ENCODE measurements at regions not wholly inside any gene's neighbourhood (a gene's known extent, or its start where the extent isn't known, plus 50 kb on each side); places are given as distances from the start of the nearest gene placed in this dataset.
"Not testable (repeated sequence)": the region's sequence is repeated elsewhere in the genome, so short reads cannot be mapped to it uniquely, and the experiment has no call there.

- no peak for FAIRE-seq
These were observed 531.6 kb downstream of the PTPRU start for GRCh38 chr1:29767769-29768425.

- FAIRE-seq = no peak
These were observed 530.9 kb downstream of the PTPRU start for GRCh38 chr1:29767088-29767685.

DNA sequence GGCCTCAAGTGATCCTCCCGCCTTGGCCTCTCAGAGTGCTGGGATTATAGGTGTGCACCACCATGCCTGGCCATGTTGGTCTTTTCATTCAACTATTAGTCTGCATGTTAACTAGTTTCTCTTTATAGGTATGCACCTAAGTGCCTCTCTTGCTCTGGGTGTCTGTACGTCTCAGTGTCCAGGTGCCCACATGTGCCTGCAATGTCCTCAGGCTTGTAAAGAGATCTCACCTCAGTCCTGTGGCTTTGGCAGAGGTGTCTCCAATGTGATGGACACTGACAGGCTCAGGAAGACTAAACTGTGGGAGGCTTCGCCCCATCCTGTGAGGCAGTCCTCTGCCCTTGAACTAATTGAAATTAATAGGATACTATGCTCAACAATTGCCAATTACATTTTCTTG, 526.3 kb downstream of the PTPRU start:
- FAIRE-seq = no peak

DNA sequence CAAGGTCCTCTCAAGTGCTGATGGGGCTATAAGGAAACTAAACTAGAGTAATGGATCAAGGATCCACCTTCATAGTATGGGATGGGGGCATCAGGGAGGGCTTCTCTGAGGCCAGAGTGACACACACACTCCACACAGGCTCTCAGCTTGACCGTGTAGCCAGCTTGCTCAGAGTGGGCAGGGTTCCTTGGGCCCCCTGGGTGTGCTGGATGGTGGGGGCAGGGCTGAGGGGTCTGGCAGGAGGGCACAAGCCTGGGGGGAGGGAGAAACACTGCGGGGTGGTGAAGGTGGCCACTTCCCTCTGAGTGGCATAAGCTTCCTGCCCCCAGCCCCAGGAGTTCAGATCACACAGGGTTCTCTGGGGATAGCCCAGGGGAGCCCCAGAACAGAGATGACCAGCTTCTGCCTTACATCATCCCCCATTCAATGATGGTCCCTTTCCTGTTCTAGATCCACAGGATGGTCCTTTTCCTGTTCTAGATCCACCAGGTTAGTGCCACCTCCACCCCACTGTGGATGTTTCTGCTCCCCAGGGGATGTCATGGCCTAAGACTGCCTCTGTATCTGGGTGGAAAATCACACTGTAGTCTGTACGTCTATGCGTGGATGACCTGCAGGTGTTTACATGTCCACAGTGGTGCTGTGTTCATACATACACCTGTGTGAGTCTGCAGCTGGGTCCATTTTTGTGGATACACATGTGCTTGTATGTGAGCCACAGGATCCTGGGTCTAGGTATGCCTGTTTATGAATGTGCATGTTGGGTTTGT, 525.0 kb downstream of the PTPRU start:
- no peak for FAIRE-seq

DNA sequence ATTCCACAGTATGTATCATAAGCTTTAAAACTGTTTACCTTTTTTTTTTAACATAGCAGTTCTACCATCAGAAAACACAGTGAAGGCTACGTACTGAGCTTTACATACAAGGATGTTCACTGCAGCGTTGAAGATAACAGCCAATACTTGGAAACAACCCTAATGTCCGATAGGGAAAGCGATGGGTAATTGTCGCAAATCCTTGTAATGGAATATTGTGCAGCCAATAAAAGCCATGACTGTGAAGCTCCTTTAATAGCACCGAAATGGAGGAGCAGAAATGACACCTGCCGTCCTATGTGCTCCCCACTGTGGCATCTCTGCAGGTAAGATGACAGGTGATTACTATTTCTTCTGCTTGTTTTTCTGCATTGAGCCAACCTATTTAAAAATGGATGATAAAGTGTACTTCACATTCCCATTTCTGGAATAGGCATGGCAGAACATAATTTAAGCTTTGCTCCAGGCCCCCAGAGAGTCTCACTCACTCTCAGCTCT, 523.8 kb downstream of the PTPRU start:
- FAIRE-seq = no peak

- no peak for FAIRE-seq
These were observed 522.6 kb downstream of the PTPRU start for GRCh38 chr1:29758781-29759499.

- FAIRE-seq = no peak
These were observed 521.8 kb downstream of the PTPRU start for GRCh38 chr1:29757866-29758780.

- FAIRE-seq = no peak
These were observed 520.8 kb downstream of the PTPRU start for GRCh38 chr1:29756901-29757725.

DNA sequence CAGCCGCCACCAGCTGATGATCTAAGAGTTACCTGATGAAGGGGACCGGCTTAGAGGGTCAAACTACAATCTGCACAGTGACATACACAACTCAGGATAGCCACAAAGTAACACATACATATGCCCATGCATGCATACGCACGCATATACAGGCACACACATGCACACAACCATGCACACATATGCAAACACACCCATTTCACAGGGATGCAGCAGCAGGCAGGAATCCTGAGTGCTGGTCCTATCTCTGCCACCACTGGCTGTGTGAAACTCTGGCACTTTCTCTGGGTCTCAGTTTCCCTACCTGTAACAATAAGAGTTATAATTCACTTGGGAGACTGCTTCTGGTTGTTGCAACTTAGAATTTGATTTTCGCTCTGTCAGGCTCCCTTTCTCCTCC, 520.2 kb downstream of the PTPRU start:
- FAIRE-seq = no peak

DNA sequence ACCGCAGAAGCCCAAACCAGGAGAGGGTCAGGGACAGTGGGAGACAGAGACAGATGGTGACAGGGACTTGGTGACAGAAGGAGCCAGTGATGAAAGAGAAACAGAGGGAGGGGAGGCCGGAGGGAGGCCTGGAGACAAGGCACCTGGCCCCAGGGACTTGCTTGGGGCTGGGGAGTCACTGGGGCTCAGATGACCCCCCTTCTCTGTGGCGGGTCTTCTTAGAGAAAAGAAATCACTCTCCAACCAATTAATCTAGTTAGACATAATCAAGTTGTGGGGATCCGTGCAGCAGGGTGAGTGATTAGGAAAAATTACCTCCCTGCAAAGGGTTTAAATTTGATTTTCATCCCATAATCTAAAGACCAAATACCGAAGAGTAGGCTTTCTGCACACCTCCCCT, 519.8 kb downstream of the PTPRU start:
- no peak for FAIRE-seq

GRCh38 chr1:29755412-29756015, 519.2 kb downstream of the PTPRU start:
- not testable (repeated sequence) for FAIRE-seq

DNA sequence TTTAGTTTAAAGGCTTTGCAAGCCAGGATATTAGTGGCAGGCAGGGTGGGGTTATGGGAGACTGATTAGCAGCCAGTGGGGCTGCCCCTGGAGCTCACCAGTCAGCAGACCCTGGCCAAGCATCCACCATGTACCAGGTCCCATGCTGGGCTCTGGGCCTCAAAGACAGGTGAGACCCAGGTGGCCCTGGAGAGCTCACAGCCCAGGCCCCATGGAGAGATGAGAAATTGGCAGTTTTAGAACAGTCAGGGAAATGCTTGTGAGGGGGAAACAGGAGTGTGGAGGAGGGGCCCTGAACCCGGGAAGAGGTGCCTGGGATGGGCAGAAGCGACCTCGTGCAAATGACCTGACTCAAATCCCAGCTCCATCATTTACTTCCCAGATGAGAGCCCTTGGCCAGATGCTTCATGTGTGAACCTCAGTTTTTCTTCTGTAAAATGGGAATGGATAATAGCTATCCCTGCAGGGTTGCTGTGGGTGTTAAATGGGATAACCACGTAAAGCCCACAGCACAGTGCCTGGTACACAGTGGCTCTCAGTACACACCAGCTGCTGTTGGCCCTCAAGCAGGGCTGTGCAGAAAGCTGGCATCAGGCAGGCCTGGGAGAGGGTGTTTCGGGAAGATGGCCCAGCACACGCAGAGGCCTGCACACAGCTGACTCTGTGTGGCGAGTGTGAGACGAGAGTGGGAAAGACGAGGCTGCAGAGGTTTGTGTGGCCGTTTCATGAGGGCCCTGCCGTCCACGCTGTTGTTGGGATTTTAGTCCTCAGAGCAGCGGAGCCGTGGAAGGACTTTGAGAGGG, 518.5 kb downstream of the PTPRU start:
- no peak for FAIRE-seq

DNA sequence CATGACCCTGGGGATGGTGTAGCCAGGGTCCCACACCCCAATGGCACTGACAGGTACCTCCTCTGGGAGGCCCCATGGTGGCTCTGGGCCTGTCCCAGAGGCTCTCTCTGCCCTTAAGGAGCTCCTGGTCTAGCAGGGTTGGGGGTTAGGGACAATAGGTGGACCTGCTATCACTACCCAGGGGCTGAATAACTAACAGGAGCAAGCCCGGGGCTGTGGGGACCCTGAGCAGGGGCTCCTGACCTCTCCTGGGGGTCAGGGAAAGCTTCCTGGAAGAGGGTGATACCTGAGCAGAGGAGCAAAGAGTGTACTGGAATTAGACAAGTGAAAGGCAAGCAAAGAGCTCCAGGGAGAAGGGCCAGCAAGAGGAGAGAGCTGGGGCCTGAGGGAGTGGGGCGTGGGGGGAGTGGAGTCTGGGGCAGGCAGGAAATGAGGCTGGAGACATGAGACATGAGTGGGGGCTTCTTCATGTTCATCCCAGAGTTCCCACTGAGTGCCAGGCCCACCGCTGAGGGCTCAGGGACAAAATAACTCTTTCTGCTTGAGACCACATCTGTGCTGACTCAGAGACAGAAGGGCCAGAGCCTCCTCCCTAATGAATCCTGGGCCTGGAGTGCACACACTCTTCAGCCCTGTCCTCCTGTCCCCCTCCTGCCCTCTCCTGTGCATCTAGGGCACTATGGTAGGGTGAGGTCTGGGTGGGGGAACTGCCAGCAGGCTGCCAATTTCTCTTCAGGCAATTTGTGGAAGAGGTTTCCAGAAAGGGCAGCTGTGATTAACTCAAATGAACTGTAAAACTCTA, 517.6 kb downstream of the PTPRU start:
- FAIRE-seq = no peak

DNA sequence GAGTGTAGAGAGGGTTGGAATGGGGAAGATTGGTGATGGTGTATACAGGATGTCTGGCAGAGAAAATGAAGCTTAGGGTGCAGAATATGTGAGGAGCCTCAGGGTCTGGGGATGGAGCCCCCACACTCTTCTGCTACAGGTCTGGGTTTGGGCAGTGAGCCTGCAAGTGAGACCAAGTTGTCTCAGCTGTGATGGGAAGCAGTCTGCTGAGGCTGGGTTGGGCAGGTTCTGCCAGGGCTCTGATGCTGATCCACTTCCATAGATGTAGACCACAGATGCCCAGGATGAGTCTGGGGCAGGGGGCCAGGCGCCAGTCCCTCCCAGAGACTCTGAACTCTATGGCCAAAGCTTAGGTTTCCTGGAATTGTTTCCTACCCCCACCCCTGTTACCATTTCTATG, 516.9 kb downstream of the PTPRU start:
- FAIRE-seq = no peak

DNA sequence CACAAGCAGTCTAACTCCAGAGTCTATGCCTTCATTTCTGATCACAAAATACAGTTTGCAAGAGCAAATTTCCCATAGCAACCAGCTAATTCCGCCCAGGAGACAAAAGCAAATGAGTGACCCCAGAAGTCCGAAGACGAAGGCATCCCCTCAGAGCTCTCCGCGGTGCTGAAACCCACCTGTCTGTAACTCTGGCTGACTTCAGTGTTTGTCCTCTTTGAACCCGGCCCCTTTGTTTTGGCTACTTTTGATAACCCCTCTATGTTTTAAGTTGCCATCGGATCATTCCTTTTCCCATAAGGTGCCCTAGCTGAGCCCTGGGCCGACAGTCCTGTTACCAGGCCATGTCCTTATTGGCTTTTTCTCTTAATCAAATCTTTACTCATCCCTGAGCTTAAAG, 515.8 kb downstream of the PTPRU start:
- no peak for FAIRE-seq

GRCh38 chr1:29749024-29749945, 513.0 kb downstream of the PTPRU start:
- no peak for FAIRE-seq

DNA sequence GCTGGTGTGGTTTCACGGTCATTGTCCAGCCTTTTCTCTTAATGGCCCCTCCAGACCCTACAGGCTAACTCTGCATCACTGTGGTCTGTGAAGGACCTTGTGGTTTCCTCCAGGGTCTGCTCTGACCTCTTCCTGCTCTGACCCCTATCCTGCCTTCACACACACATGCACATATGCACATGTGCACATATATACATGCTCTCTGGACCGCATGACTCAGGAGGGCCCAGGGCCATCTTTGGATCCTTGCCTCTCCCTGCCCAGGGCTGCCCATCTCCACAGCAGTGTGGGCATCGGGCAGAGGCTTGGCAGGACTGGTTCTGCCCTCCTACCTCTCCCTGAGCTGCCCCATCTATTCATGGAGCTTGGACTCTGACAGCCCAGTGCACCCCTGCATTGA, 510.9 kb downstream of the PTPRU start:
- FAIRE-seq = no peak

GRCh38 chr1:29746076-29746665, 509.8 kb downstream of the PTPRU start:
- FAIRE-seq = no peak

All from TTC549 (cell line).